H9 (cell line): ENCODE measurements at regions not wholly inside any gene's neighbourhood (a gene's known extent, or its start where the extent isn't known, plus 50 kb on each side); places are given as distances from the start of the nearest gene placed in this dataset.

Experiments used
- DNase-seq: peaks from one replicate; pipeline ENCODE4 v3.0.0-alpha.2; 2017
- H2AFZ ChIP-seq: one replicate; pipeline ENCODE4 v1.6.1; 2013; ENCODE audit warnings: mild to moderate bottlenecking, low read length, control low read depth, moderate library complexity
- H2AK5ac ChIP-seq: 2 replicates; pipeline ENCODE4 v1.6.1; 2013; ENCODE audit warnings: low read length, control low read depth, mixed read lengths; ENCODE audit not compliant: insufficient read length
- H2BK120ac ChIP-seq: one replicate; pipeline ENCODE4 v1.6.1; 2013; ENCODE audit warnings: low read depth, mild to moderate bottlenecking, low read length, control low read depth, inconsistent platforms; ENCODE audit not compliant: poor library complexity, severe bottlenecking
- H2BK12ac ChIP-seq: 2 replicates; pipeline ENCODE4 v1.6.1; 2013; ENCODE audit warnings: low read length, control low read depth, mixed read lengths, low read depth; ENCODE audit not compliant: insufficient read length
- H2BK15ac ChIP-seq: 2 replicates; pipeline ENCODE4 v1.6.1; 2013; ENCODE audit warnings: low read depth, low read length, control low read depth
- H2BK20ac ChIP-seq: one replicate; pipeline ENCODE4 v1.6.1; 2013; ENCODE audit warnings: low read depth, mild to moderate bottlenecking, low read length, control low read depth, inconsistent platforms; ENCODE audit not compliant: poor library complexity, severe bottlenecking
- H2BK5ac ChIP-seq: 2 replicates; pipeline ENCODE4 v1.6.1; 2013; ENCODE audit warnings: low read length, control low read depth, mixed read lengths; ENCODE audit not compliant: insufficient read length
- H3K14ac ChIP-seq: 2 replicates; pipeline ENCODE4 v1.6.1; 2013; ENCODE audit warnings: low read length, control low read depth; ENCODE audit not compliant: insufficient read depth
- H3K18ac ChIP-seq: 2 replicates; pipeline ENCODE4 v1.6.1; 2013; ENCODE audit warnings: low read depth, mild to moderate bottlenecking, mixed read lengths, low read length, control low read depth; ENCODE audit not compliant: insufficient read length
- H3K23ac ChIP-seq: 2 replicates; pipeline ENCODE4 v1.6.1; 2013; ENCODE audit warnings: low read length, control low read depth, mixed read lengths, low read depth; ENCODE audit not compliant: insufficient read length
- H3K23me2 ChIP-seq: 2 replicates; pipeline ENCODE4 v1.6.1; 2013; ENCODE audit warnings: low read depth, mild to moderate bottlenecking, mixed read lengths, low read length, control low read depth; ENCODE audit not compliant: insufficient read length, poor library complexity, severe bottlenecking
- H3K27ac ChIP-seq: 2 replicates; pipeline ENCODE4 v1.5.1; 2013; ENCODE audit warnings: low read length, control low read depth, mixed read lengths, low read depth; ENCODE audit not compliant: insufficient read length
- H3K27me3 ChIP-seq: 2 replicates; pipeline ENCODE4 v1.6.1; 2013; ENCODE audit warnings: low read length, control low read depth, inconsistent platforms; ENCODE audit not compliant: insufficient read depth
- H3K4ac ChIP-seq: 2 replicates; pipeline ENCODE4 v1.6.1; 2013; ENCODE audit warnings: low read depth, mild to moderate bottlenecking, control low read depth, inconsistent platforms, low read length, moderate library complexity
- H3K4me1 ChIP-seq: 2 replicates; pipeline ENCODE4 v1.6.1; 2013; ENCODE audit warnings: low read length, control low read depth, inconsistent platforms; ENCODE audit not compliant: insufficient read depth
- H3K4me2 ChIP-seq: 2 replicates; pipeline ENCODE4 v1.6.1; 2013; ENCODE audit warnings: low read length, control low read depth, mixed read lengths; ENCODE audit not compliant: insufficient read length, insufficient read depth
- H3K56ac ChIP-seq: 2 replicates; pipeline ENCODE4 v1.6.1; 2013; ENCODE audit warnings: low read depth, mild to moderate bottlenecking, mixed read lengths, low read length, control low read depth; ENCODE audit not compliant: insufficient read length
- H3K79me1 ChIP-seq: 2 replicates; pipeline ENCODE4 v1.6.1; 2013; ENCODE audit warnings: low read depth, mild to moderate bottlenecking, moderate library complexity, low read length, control low read depth, inconsistent platforms; ENCODE audit not compliant: insufficient read depth, poor library complexity, severe bottlenecking
- H3K79me2 ChIP-seq: 2 replicates; pipeline ENCODE4 v1.6.1; 2013; ENCODE audit warnings: low read length, control low read depth, inconsistent platforms; ENCODE audit not compliant: insufficient read depth
- H3K9ac ChIP-seq: 2 replicates; pipeline ENCODE4 v1.6.1; 2013; ENCODE audit warnings: low read length, control low read depth, mixed read lengths; ENCODE audit not compliant: insufficient read length; ENCODE audit errors: extremely low read depth
- H3K9me3 ChIP-seq: one replicate; pipeline ENCODE4 v1.6.1; 2013; ENCODE audit warnings: low read depth, low read length, inconsistent platforms; ENCODE audit not compliant: control insufficient read depth
- H3T11ph ChIP-seq: one replicate; pipeline ENCODE4 v1.6.1; 2013; ENCODE audit warnings: mild to moderate bottlenecking, low read length, control low read depth, inconsistent platforms
- H4K20me1 ChIP-seq: one replicate; pipeline ENCODE4 v1.6.1; 2013; ENCODE audit not compliant: control insufficient read depth, insufficient read length, insufficient read depth
- H4K5ac ChIP-seq: 2 replicates; pipeline ENCODE4 v1.6.1; 2013; ENCODE audit warnings: low read depth, mild to moderate bottlenecking, mixed read lengths, low read length, control low read depth; ENCODE audit not compliant: insufficient read length
- H4K8ac ChIP-seq: replicated peaks from 2 replicates; pipeline ENCODE4 v1.6.1; 2013; ENCODE audit warnings: low read length, control low read depth, mixed read lengths, low read depth; ENCODE audit not compliant: insufficient read length
- H4K91ac ChIP-seq: 2 replicates; pipeline ENCODE4 v1.6.1; 2013; ENCODE audit warnings: low read depth, mild to moderate bottlenecking, moderate library complexity, mixed read lengths, low read length, control low read depth; ENCODE audit not compliant: insufficient read length
- H3K27ac Mint-ChIP-seq, 3 experiments: 2 replicates in 2 of 3; 3 replicates in 1 of 3; pipeline ENCODE4 v1.8.0; 2020 to 2021; ENCODE audit warnings: mixed read lengths in 3 of 3, mild to moderate bottlenecking in 1 of 3, moderate library complexity in 1 of 3
- H3K27me3 Mint-ChIP-seq: 2 replicates; pipeline ENCODE4 v1.8.0; 2021; ENCODE audit warnings: low read depth, mild to moderate bottlenecking, moderate library complexity, mixed read lengths
- H3K36me3 Mint-ChIP-seq, 3 experiments: 2 replicates in 2 of 3; 3 replicates in 1 of 3; pipeline ENCODE4 v1.8.0; 2020 to 2021; ENCODE audit warnings: low read depth in 3 of 3, mixed read lengths in 3 of 3; ENCODE audit not compliant: insufficient read depth in 1 of 3
- H3K4me1 Mint-ChIP-seq, 2 experiments: 2 replicates each; pipeline ENCODE4 v1.8.0; 2020; ENCODE audit warnings: mixed read lengths in 2 of 2
- H3K4me3 Mint-ChIP-seq, 2 experiments: 2 replicates in 1 of 2; 3 replicates in 1 of 2; pipeline ENCODE4 v1.8.0; 2020 to 2021; ENCODE audit warnings: mild to moderate bottlenecking in 2 of 2, mixed read lengths in 2 of 2, moderate library complexity in 1 of 2
- H3K9me3 Mint-ChIP-seq, 2 experiments: 2 replicates in 1 of 2; 3 replicates in 1 of 2; pipeline ENCODE4 v1.8.0; 2020; ENCODE audit warnings: mild to moderate bottlenecking in 2 of 2, mixed read lengths in 2 of 2, moderate library complexity in 1 of 2
- CTCF ChIP-seq: fragments of 200-600 bp; sonication (generic); conservative IDR thresholded peaks from 3 replicates; pipeline ENCODE4 v1.8.0; 2021; ENCODE audit warnings: antibody characterized with exemption, mild to moderate bottlenecking
- WGBS: extraction: QIAGEN DNeasy Blood & Tissue Kit; methylation state at CpG from one replicate; pipeline ENCODE4 v1.1.7; 2013; ENCODE audit warnings: missing lambda C conversion rate, low lambda C conversion rate, mixed read lengths; ENCODE audit not compliant: insufficient read length; ENCODE audit errors: extremely low coverage; 5-methylcytosine and 5-hydroxymethylcytosine counted together

- no peak overlapping the region for H3K18ac ChIP-seq
- no peak overlapping the region for H3K4ac ChIP-seq
- no peaks in the 10 kb centered on the region for H3K4me1 ChIP-seq
- Mint-ChIP-seq H3K27me3 (0 out of 2 replicates have a peak, but pooled peaks cover 3% of the 10 kb centered on the region), H3K4me1 (peaks cover 22 to 23% of the 10 kb centered on the region in 2 experiments), H3K4me3 (no peak overlapping the region), H3K27ac (peak overlapping the region in 2 of 3 experiments; percentile 76 to 91; a peak in 3 of 7 replicates), H3K9me3 (no peaks in the 10 kb centered on the region), H3K36me3 (no peaks in the 10 kb centered on the region)
- H4K91ac ChIP-seq = no peak overlapping the region
- no peak overlapping the region for H2BK120ac ChIP-seq
- no peak for DNase-seq
- no peak overlapping the region for H3K9ac ChIP-seq
- H2AFZ ChIP-seq = no peak overlapping the region
- H2BK20ac ChIP-seq = no peak overlapping the region
- H3K9me3 ChIP-seq = no peaks in the 10 kb centered on the region
- H4K8ac ChIP-seq = no peak overlapping the region
- H3K27ac ChIP-seq = no peak overlapping the region
- H3K27me3 ChIP-seq = no peaks in the 10 kb centered on the region
- H2BK15ac ChIP-seq = no peak overlapping the region
- H3K14ac ChIP-seq = no peak overlapping the region
- H2BK5ac ChIP-seq = no peak overlapping the region
- no peaks in the 10 kb centered on the region for H3K79me2 ChIP-seq
- no peaks in the 10 kb centered on the region for H3K23me2 ChIP-seq
- no peak overlapping the region for H2BK12ac ChIP-seq
- no peaks in the 10 kb centered on the region for H3K79me1 ChIP-seq
- no peak for TF ChIP-seq CTCF
- no peak overlapping the region for H3T11ph ChIP-seq
- no peaks in the 10 kb centered on the region for H4K20me1 ChIP-seq
- H3K23ac ChIP-seq = no peak overlapping the region
- H3K56ac ChIP-seq = no peak overlapping the region
- no peak overlapping the region for H3K4me2 ChIP-seq
- no peak overlapping the region for H4K5ac ChIP-seq
- WGBS = no CpG with 5 or more reads among the region's 2 CpGs
- H2AK5ac ChIP-seq = no peak overlapping the region
These were observed 704.0 kb upstream of the IGFBP3 start for GRCh38 chr7:46625032-46625431.
